GM12878 (cell line): ENCODE measurements at regions not wholly inside any gene's neighbourhood (a gene's known extent, or its start where the extent isn't known, plus 50 kb on each side); places are given as distances from the start of the nearest gene placed in this dataset.

Experiments
- ATAC-seq: fragments of 200-7000 bp; cut with Tn5 transposase; 3 replicates; pipeline ENCODE4 v1.9.1; 2020; ENCODE audit warnings: mild to moderate bottlenecking, moderate library complexity
- BruUV-seq: library from RNA; stranded (reverse); fragments of 400-500 nt; replicated peaks from 2 replicates; lab custom pipeline; 2021; lab: Mats Ljungman, UMichigan
- CTCF ChIA-PET: fragments of 300-600 bp; sonication (Branson Sonifier 250); formaldehyde crosslinking; extraction: SDS; loops from one replicate; lab custom pipeline; 2021; ENCODE audit warnings: inconsistent platforms; lab: Yijun Ruan, JAX
- POLR2A ChIA-PET: fragments of 350-600 bp; formaldehyde crosslinking; extraction: SDS; loops from one replicate; lab custom pipeline; 2021; ENCODE audit warnings: inconsistent platforms; lab: Charles Lee
- RAD21 ChIA-PET: fragments of 300-600 bp; sonication (Branson Sonifier 250); formaldehyde crosslinking; loops from one replicate; lab custom pipeline; 2023; ENCODE audit warnings: antibody characterized with exemption; ENCODE audit not compliant: unreplicated experiment; lab: Charles Lee
- SMC1A ChIA-PET: fragments of 300-600 bp; sonication (Branson Sonifier 250); formaldehyde crosslinking; loops from one replicate; lab custom pipeline; 2023; ENCODE audit not compliant: unreplicated experiment, uncharacterized antibody; lab: Charles Lee
- DNase-seq: peaks from one replicate; pipeline ENCODE4 v3.0.0-alpha.2; 2011; ENCODE audit warnings: low read depth, low spot score
- FAIRE-seq: peaks from 3 replicates; lab custom pipeline; 2011; peaks lifted over from hg19 to GRCh38; lab: Jason Lieb, UNC
- H2AFZ ChIP-seq: 2 replicates; pipeline ENCODE4 v1.6.0; 2011; ENCODE audit warnings: low read depth, low read length, control low read depth; ENCODE audit not compliant: control insufficient read depth
- H3K27ac ChIP-seq: 2 replicates; pipeline ENCODE4 v1.5.1; 2011; ENCODE audit warnings: control low read depth; ENCODE audit not compliant: control insufficient read depth, insufficient read depth
- H3K27me3 ChIP-seq, 2 experiments: replicated peaks in 1 of 2; 2 replicates each; pipeline versions ENCODE4 v1.6.0 to v1.6.1; 2011; ENCODE audit warnings: low read length in 1 of 2; ENCODE audit not compliant: control insufficient read depth in 2 of 2, insufficient read depth in 2 of 2
- H3K36me3 ChIP-seq, 2 experiments: 2 replicates each; pipeline ENCODE4 v1.5.1; 2011; ENCODE audit warnings: low read length in 1 of 2; ENCODE audit not compliant: control insufficient read depth in 2 of 2, insufficient read depth in 2 of 2
- H3K4me1 ChIP-seq: 2 replicates; pipeline ENCODE4 v1.6.1; 2011; ENCODE audit warnings: mild to moderate bottlenecking, low read length, moderate library complexity, mixed read lengths; ENCODE audit not compliant: control insufficient read depth, insufficient read depth
- H3K4me2 ChIP-seq: 2 replicates; pipeline ENCODE4 v1.6.0; 2011; ENCODE audit warnings: control low read depth; ENCODE audit not compliant: control insufficient read depth, insufficient read depth
- H3K4me3 ChIP-seq: fragments of 200-600 bp; sonication (generic); 2 replicates; pipeline ENCODE4 v1.5.1; 2016
- H3K79me2 ChIP-seq: 2 replicates; pipeline ENCODE4 v1.6.0; 2011; ENCODE audit warnings: low read length; ENCODE audit not compliant: control insufficient read depth, insufficient read depth
- H3K9ac ChIP-seq: 2 replicates; pipeline ENCODE4 v1.8.0; 2011; ENCODE audit warnings: low read length, control low read depth, mixed read lengths; ENCODE audit not compliant: control insufficient read depth, insufficient read depth
- H3K9me3 ChIP-seq: replicated peaks from 3 replicates; pipeline ENCODE4 v1.5.1; 2011; ENCODE audit warnings: mild to moderate bottlenecking, low read length; ENCODE audit not compliant: control insufficient read depth, insufficient read depth
- H4K20me1 ChIP-seq: 2 replicates; pipeline ENCODE4 v1.6.0; 2011; ENCODE audit not compliant: control insufficient read depth, insufficient read depth
- ASH2L ChIP-seq: fragments of 300-600, 200-600 bp; sonication (generic); IDR thresholded peaks from 2 replicates; pipeline ENCODE4 v1.6.1; 2017; ENCODE audit warnings: low read depth, mild to moderate bottlenecking, borderline replicate concordance
- MLLT1 ChIP-seq: fragments of 450-650 bp; IDR thresholded peaks from 2 replicates; pipeline ENCODE4 v1.6.1; 2016; ENCODE audit warnings: mild to moderate bottlenecking
- NR2C2 ChIP-seq: IDR thresholded peaks from 2 replicates; pipeline ENCODE4 v1.6.1; 2011; ENCODE audit warnings: borderline replicate concordance, low read depth; ENCODE audit not compliant: control insufficient read depth, insufficient read length
- REST ChIP-seq: IDR thresholded peaks from 2 replicates; pipeline ENCODE4 v1.6.1; 2012; ENCODE audit warnings: mild to moderate bottlenecking, low read depth, low read length
- SIX5 ChIP-seq: IDR thresholded peaks from 2 replicates; pipeline ENCODE4 v1.6.1; 2011; ENCODE audit warnings: mild to moderate bottlenecking, low read depth, low read length, moderate library complexity; ENCODE audit not compliant: severe bottlenecking
- STAT1 ChIP-seq: fragments of 450-650 bp; conservative IDR thresholded peaks from 2 replicates; pipeline ENCODE4 v1.6.1; 2014; ENCODE audit warnings: antibody characterized with exemption, mild to moderate bottlenecking
- TAF1 ChIP-seq: IDR thresholded peaks from 2 replicates; pipeline ENCODE4 v1.6.1; 2011; ENCODE audit warnings: mild to moderate bottlenecking, low read depth, low read length, borderline replicate concordance
- TBL1XR1 ChIP-seq: IDR thresholded peaks from 2 replicates; pipeline ENCODE4 v1.6.1; 2012; ENCODE audit warnings: low read depth, low read length, improper control_type of control experiment
- ZBTB4 ChIP-seq: fragments of 450-650 bp; formaldehyde crosslinking; IDR thresholded peaks from 2 replicates; pipeline ENCODE4 v1.4.0; 2022; ENCODE audit warnings: mild to moderate bottlenecking, moderate library complexity
- ZNF217 ChIP-seq: fragments of 450-650 bp; IDR thresholded peaks from 2 replicates; pipeline ENCODE4 v1.6.1; 2017; ENCODE audit warnings: antibody characterized with exemption, mild to moderate bottlenecking
- ZNF274 ChIP-seq: IDR thresholded peaks from one replicate; pipeline ENCODE4 v1.8.0; 2011; ENCODE audit not compliant: insufficient read length, insufficient read depth
- ZNF384 ChIP-seq: IDR thresholded peaks from 2 replicates; pipeline ENCODE4 v1.6.1; 2012; ENCODE audit warnings: low read depth, mild to moderate bottlenecking, low read length, improper control_type of control experiment, borderline replicate concordance
- WGBS: methylation state at CpG from one replicate; pipeline ENCODE4 v1.1.6; 2016; ENCODE audit warnings: low lambda C conversion rate; ENCODE audit not compliant: insufficient replicate concordance, insufficient coverage; ENCODE audit errors: missing lambda C conversion rate; 5-methylcytosine and 5-hydroxymethylcytosine counted together
- in situ Hi-C: fragments of 300-500 bp; cut with MboI; formaldehyde crosslinking; loops from 9 replicates; pipeline ENCODE4 v1.14.3; 2018; ENCODE audit warnings: mixed read lengths
- intact Hi-C: fragments of 100-400 bp; cut with micrococcal nuclease; formaldehyde crosslinking; loops from one replicate; pipeline ENCODE4 v1.14.2; 2022; ENCODE audit not compliant: unreplicated experiment
- TF ChIP-seq, protein P1 (sequence below): IDR thresholded peaks from 2 replicates; pipeline ENCODE4 v1.6.1; 2011; ENCODE audit warnings: low read depth, mild to moderate bottlenecking, low read length, moderate library complexity, borderline replicate concordance; ENCODE audit errors: extremely low read depth

DNA sequence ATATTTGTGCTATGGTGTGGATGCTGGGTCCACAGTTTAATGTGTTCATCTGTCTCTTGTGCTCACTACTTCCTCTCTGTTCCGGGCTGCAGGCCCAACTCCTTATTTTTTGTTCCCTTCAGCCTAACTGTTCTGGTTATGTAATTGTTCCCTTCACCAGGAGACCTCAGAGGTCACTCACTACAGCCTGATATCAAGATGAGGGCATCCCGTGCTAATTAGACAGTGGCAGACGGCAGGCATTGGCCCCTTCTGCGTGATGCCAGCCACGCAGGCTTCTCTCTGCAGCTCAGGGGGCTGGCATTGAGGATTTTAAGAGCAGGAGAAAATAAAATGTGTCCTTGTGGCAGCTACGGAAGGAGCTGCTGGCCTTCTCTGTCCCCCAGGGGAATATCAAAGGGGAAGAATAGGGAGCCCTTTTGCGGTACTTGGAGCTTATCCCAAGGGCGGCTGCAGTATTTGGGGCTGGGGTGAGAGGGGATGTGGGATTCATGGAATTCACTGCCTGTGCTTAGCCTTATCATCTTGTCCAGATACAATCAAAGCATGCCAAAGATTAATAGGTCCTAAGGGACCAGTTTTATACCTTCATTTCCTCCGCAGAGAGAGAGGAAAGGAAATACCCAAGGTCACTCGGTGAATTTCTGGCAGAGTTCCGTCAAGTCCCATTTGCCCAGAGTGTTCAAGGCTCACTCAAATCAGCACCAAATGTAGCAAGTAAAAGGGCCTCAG is 53.3 kb upstream of the TRIB2 start:
- Histone ChIP-seq H3K4me1 (no peaks in the 10 kb centered on the region), H2AFZ (no peak overlapping the region), H3K9ac (no peak overlapping the region), H3K79me2 (no peaks in the 10 kb centered on the region), H3K4me2 (no peak overlapping the region)
- POLR2A ChIA-PET = no interaction called here
- intact Hi-C loops = no loop called here
- 67% methylated on average over 11 of the region's 11 CpGs for WGBS
- SMC1A ChIA-PET = no interaction called here
- no peak for ATAC-seq
- TF ChIP-seq TBL1XR1 = no peak
- TF ChIP-seq ZNF384 = no peak
- TF ChIP-seq ZBTB4 (CRISPR knock-in tag) = no peak
- no peak for TF ChIP-seq MLLT1
- TF ChIP-seq ZNF274 = no peak
- TF ChIP-seq ASH2L = no peak
- TF ChIP-seq, protein P1, sequence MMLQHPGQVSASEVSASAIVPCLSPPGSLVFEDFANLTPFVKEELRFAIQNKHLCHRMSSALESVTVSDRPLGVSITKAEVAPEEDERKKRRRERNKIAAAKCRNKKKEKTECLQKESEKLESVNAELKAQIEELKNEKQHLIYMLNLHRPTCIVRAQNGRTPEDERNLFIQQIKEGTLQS = no peak
- no peak for TF ChIP-seq ZNF217
- no peak for TF ChIP-seq SIX5
- TF ChIP-seq NR2C2 = no peak
- TF ChIP-seq STAT1 = no peak
- TF ChIP-seq REST = no peak
- no peak for TF ChIP-seq TAF1
- TF ChIP-seq, all 136 proteins: peak for 0
- no TSS peak for BruUV-seq
- in situ Hi-C loops = no loop called here
- H3K27me3 ChIP-seq = no peaks in the 10 kb centered on the region
- ChIA-PET CTCF (no interaction called here), RAD21 (no interaction called here)
- FAIRE-seq (no peak), DNase-seq (no peak)
- no peak overlapping the region for H3K4me3 ChIP-seq
- H3K27ac ChIP-seq = no peak overlapping the region
- no peaks in the 10 kb centered on the region for H3K36me3 ChIP-seq
- H4K20me1 ChIP-seq = no peaks in the 10 kb centered on the region
- H3K9me3 ChIP-seq = no peaks in the 10 kb centered on the region; the same call in 2 of the 3 replicates
